IPS-NIHi11 (cell line): ENCODE measurements at regions not wholly inside any gene's neighbourhood (a gene's known extent, or its start where the extent isn't known, plus 50 kb on each side); places are given as distances from the start of the nearest gene placed in this dataset.

Experiments used
- DNase-seq: peaks from one replicate; pipeline ENCODE4 v3.0.0; 2012; ENCODE audit warnings: mixed read lengths, low spot score

- DNase-seq = no peak
Observed at GRCh38 chr5:4079831-4080230, 484.2 kb downstream of the IRX1 start.

GRCh38 chr5:4080370-4080769, 484.7 kb downstream of the IRX1 start:
- no peak for DNase-seq

GRCh38 chr5:4081059-4081458, 485.4 kb downstream of the IRX1 start:
- DNase-seq = no peak

- DNase-seq = no peak
Observed at GRCh38 chr5:4081466-4081865, 485.8 kb downstream of the IRX1 start.

- no peak for DNase-seq
Observed at GRCh38 chr5:4082966-4083564, 487.4 kb downstream of the IRX1 start.

- DNase-seq = no peak
Observed at GRCh38 chr5:4083591-4084337, 488.1 kb downstream of the IRX1 start.

GRCh38 chr5:4086081-4086480, 490.4 kb downstream of the IRX1 start:
- no peak for DNase-seq

GRCh38 chr5:4087110-4087509, 491.5 kb downstream of the IRX1 start:
- no peak for DNase-seq

GRCh38 chr5:4089087-4089486, 493.5 kb downstream of the IRX1 start:
- no peak for DNase-seq

GRCh38 chr5:4093236-4093635, 497.6 kb downstream of the IRX1 start:
- no peak for DNase-seq

- no peak for DNase-seq
Observed at GRCh38 chr5:4093970-4094369, 498.3 kb downstream of the IRX1 start.

GRCh38 chr5:4095918-4096630, 500.4 kb downstream of the IRX1 start:
- DNase-seq = no peak

- no peak for DNase-seq
Observed at GRCh38 chr5:4097199-4097598, 501.6 kb downstream of the IRX1 start.

GRCh38 chr5:4098226-4098625, 502.6 kb downstream of the IRX1 start:
- DNase-seq = no peak

GRCh38 chr5:4099386-4099785, 503.8 kb downstream of the IRX1 start:
- no peak for DNase-seq

- DNase-seq = no peak
Observed at GRCh38 chr5:4100739-4101138, 505.1 kb downstream of the IRX1 start.

GRCh38 chr5:4101189-4101588, 505.6 kb downstream of the IRX1 start:
- no peak for DNase-seq

- no peak for DNase-seq
Observed at GRCh38 chr5:4104831-4105597, 509.4 kb downstream of the IRX1 start.

GRCh38 chr5:4108690-4109089, 513.1 kb downstream of the IRX1 start:
- DNase-seq = no peak

- no peak for DNase-seq
Observed at GRCh38 chr5:4113426-4113825, 517.8 kb downstream of the IRX1 start.

- DNase-seq = no peak
Observed at GRCh38 chr5:4113905-4114304, 518.3 kb downstream of the IRX1 start.

GRCh38 chr5:4114452-4114851, 518.8 kb downstream of the IRX1 start:
- no peak for DNase-seq

- no peak for DNase-seq
Observed at GRCh38 chr5:4116834-4117233, 521.2 kb downstream of the IRX1 start.
